Kidney tubule cell (primary cell): ENCODE measurements at regions not wholly inside any gene's neighbourhood (a gene's known extent, or its start where the extent isn't known, plus 50 kb on each side); places are given as distances from the start of the nearest gene placed in this dataset.
"Not testable (repeated sequence)": the region's sequence is repeated elsewhere in the genome, so short reads cannot be mapped to it uniquely, and the experiment has no call there.

ENCODE experiments used
- DNase-seq: peaks from one replicate; pipeline ENCODE4 v3.0.0-alpha.2; 2018; ENCODE audit warnings: low spot score

DNA sequence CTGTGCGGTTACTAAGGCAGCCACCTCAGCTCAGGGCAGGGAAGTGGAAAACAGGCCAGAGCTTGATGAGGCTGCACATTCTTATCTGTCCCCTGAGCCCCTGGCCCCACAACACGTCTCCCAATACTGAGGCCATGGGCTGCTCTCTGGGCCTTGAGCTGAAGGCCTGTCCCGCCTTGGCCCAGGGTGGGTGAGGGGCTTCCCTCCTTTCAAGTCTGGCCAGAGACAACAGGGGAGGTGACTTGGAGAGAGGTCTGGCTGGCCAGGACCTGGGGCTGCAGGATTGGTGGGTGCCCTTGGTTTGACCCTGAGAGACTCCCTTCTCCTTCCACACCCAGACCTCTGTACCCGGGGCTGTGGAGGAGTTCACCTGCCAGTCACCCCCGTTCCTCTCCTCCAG is 563.8 kb downstream of the PTPRU start:
- no peak for DNase-seq

DNA sequence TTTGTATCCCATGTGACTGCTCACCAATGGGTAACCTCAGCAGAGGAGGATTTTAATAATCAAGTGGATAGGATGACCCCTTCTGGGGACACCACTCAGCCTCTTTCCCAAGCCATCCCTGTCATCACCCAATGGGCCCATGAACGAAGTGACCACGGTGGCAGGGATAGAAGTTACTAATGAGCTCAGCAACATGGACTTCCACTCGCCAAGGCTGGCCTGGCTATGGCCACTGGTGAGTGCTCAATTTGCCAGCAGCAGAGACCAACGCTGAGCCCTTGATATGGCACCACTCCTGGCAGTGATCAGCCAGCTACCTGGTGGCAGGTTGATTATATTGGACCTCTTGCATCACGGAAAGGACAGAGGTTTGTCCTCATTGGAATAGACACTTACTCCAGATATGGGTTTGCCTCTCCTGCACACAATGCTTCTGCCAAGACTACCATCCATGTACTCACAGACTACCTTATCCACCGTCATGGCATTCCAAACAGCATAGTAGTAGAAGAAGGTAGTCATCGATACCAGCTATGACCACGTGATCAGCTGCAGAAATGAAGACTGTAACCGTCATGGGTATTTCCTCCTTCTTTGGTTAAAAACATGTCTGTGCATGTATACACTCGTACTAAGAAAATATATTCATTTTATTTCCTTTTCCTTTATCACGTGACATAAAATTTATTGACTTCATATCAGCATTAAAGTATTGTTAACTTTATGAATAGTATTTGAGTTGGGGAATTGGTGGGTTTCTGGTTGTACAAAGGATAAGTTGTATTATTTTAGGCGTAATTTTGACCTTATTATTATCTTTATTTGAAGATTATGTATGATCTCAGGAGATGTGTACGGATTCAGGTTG is 562.6 kb downstream of the PTPRU start:
- no peak for DNase-seq

DNA sequence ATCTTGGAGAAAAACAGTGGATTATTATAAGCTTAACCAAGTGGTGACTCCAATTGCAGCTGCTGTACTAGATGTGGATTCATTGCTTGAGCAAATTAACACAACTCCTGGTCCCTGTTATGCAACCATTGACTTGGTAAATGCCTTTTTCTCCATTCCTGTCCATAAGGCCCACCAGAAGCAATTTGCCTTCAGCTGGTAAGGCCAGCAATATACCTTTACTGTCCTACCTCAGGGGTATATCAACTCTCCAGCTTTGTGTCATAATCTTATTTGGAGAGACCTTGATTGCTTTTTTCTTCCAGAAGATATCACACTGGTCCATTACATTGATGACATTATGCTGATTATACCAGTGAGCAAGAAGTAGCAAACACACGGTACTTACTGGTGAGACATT is 560.8 kb downstream of the PTPRU start:
- not testable (repeated sequence) for DNase-seq

DNA sequence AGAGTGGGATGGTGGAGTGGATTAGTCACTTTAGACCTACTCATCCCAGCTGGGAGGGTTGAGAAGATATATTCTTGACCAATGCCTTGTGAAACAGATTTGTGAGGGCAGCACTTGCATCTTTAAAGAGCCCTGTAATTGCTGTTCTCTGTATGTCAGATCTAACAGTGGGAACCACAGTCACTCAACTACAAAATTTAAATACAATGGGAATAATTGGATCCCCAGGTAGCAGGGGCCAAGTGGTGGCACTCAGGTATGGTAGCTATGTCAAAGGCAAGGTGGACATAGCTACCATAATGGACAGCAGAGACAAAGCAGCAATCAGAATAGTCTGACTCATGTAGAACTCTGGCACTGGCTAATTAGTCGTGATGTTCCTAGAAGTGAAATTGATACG is 559.6 kb downstream of the PTPRU start:
- not testable (repeated sequence) for DNase-seq

GRCh38 chr1:29793653-29794348 is 557.5 kb downstream of the PTPRU start:
- DNase-seq: no peak

DNA sequence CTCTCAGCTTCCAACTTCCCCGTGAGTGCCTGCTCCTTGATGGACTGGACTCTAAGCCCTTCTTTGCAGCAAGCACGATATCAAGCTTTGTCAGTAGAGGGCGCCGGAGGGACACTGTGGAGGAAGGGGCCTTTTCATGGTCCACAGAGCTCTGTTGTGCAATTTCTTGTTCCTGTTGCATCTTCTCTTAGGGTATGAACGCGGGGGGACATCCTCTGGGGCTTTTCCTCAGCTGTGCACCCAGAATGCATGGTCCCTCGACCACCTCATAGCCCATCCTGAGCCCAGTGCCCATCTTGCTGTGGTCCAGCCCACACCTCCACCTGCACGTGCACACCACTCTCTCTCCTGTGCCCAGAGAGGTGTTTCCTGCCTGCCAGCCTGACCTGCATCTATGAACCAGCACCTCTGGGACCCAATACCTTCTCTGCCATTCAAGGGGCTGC is 556.8 kb downstream of the PTPRU start:
- DNase-seq: peak; percentile 82

DNA sequence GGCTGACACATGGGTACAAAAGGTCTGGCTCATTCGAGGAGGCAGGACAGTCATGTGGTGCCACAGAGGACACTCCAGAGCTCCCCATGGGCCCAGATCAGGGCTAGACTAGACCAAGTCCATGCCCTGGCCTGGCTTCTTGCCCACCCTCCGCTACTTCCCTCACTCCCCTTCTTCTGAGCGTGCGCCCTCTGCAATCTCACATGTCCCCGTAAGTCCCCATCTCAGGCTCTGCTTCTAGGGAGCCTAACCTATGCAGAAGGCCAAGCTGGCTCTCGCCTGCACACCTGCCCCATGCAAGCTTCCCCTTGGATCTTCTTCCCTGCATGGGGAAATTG is 553.6 kb downstream of the PTPRU start:
- DNase-seq: no peak

- DNase-seq: peak; percentile 82
These were observed 553.0 kb downstream of the PTPRU start for GRCh38 chr1:29789221-29789909.

GRCh38 chr1:29786791-29787732 is 550.7 kb downstream of the PTPRU start:
- no peak for DNase-seq

DNA sequence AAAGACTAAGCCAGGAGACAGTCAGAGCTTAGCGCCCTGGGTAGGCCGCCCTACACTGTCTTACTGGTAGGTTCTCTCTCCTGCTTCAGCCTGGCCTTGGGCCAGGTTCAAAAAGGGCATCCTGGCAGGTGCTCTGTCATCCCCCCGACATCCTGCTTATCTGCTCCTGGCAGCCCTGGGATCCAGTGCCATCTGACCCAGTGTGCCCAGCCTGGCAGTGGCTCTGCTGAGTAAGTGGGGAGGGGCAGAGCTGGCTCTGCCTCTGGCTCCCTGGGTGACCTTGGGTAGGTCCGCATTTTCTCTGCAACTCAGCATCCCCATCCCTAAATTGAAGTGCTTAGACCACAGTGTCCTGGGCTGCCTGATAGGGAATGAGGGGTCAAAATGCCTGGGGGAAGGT is 549.9 kb downstream of the PTPRU start:
- DNase-seq: no peak

DNA sequence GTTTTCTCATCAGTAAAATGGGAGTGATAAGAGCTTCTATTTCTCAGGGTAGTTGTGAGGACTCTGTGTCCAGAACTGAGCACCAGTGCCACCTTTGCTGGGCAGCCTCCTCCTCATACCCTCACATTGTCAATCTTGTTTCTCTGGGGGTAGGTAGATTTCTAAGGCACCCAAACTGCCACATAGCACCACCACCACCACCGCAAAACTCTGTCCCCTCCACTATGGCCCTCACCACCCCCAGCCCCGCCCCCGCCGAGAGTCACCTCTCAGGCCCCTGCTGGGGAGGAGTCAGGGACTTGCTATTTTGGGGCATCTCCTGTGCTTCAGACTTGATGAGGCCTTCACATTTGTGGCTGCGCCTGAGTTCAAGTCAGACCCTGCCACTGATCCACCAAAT is 549.2 kb downstream of the PTPRU start:
- DNase-seq: no peak

DNA sequence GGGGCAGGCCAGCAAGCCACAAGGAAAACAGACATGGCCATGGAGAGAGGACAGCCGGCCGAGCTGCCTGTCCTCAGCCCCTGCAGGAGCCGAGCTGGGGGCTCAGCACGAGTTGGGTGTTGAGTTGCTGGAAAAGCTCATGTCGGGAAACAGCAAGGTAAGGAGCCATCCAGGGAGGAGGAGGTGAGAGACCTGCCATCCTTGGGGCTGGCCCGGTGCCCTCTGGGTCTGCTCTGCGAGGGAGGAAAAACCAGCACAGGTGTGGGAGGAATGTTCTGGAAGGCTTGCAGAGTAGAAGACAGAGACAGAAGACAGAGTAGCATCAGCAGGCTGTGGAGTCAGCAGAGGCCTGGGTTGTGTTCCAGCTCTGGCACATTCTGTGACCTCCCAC is 548.8 kb downstream of the PTPRU start:
- no peak for DNase-seq

DNA sequence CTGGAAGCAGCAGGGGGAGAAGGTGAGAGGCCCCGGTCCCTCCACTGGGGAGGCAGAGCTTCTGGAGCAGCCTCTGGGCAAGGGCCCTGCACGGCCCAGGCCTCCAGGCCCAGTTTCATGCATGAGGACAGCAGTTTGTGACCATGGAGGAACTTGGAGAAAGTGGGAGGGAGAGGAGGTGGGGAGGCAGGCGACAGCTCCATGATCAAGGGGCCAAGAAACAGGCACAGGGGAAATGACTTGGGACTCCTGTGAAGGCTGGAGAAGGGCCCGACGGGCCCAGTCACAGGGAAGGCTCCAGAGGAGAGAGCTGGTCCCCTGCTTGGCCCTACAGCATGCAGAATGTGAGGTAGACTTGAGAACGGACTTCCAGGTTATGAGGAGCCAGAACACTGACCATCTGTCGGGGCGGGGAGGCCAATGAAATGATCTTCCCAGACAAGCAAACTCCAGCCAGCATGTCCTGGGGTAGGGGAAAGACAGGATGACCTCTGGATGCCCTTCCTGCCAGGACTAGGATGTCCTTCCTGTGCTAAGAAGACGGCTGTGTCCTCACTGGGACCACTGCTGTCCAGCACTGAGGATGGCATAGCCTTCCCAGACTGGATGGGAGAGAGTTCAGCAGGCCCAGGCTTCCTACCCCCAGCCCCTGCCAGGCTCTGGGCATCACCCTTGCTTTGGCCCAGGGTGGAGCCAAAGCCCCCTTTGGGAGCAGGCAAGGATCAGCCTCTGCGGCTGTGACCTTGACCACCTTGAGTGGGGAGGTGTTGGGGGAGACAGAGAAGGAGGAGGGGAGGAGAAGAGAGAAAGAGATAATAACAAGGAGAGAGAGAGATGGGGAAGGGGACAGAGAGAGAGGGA is 548.2 kb downstream of the PTPRU start:
- no peak for DNase-seq

- DNase-seq: no peak
These were observed 547.4 kb downstream of the PTPRU start for GRCh38 chr1:29783508-29784275.

- no peak for DNase-seq
These were observed 546.7 kb downstream of the PTPRU start for GRCh38 chr1:29782846-29783507.

DNA sequence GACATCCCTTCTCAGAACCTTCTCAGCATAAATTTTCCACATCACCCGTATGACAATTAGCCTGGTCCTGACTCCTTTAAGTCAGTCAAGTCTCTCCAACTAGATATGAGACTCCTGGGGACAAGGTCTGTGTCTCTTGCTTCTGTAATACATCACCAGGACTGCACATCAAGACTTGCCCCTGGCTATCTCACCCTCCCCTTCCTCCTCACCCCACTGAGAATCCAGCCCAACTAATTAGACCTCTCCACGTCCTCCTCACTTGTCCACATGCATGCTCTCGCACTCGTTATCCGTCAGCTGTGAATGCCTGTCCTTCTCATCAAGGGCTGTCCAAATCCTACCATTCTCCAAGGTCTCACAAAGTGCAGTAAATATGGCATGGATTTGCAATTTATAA is 542.8 kb downstream of the PTPRU start:
- no peak for DNase-seq

GRCh38 chr1:29777522-29777921 is 541.2 kb downstream of the PTPRU start:
- no peak for DNase-seq

- DNase-seq: no peak
These were observed 538.0 kb downstream of the PTPRU start for GRCh38 chr1:29774355-29774754.

- DNase-seq: no peak
These were observed 536.3 kb downstream of the PTPRU start for GRCh38 chr1:29772584-29773100.
